Renal cortical epithelial cell (primary cell): ENCODE measurements at regions not wholly inside any gene's neighbourhood (a gene's known extent, or its start where the extent isn't known, plus 50 kb on each side); places are given as distances from the start of the nearest gene placed in this dataset.

Source experiments
- DNase-seq: peaks from one replicate; pipeline ENCODE4 v3.0.0-alpha.2; 2011; ENCODE audit warnings: low read depth

- DNase-seq: no peak
Measured at GRCh38 chr5:122721127-122721526, 53.8 kb upstream of the SNX2 start.

- no peak for DNase-seq
Measured at GRCh38 chr5:122722341-122722740, 52.5 kb upstream of the SNX2 start.

- DNase-seq: no peak
Measured at GRCh38 chr5:122723606-122724352, 51.1 kb upstream of the SNX2 start.
